GM12873 (cell line): ENCODE measurements at regions not wholly inside any gene's neighbourhood (a gene's known extent, or its start where the extent isn't known, plus 50 kb on each side); places are given as distances from the start of the nearest gene placed in this dataset.

Experiments used
- CTCF ChIP-seq: IDR thresholded peaks from 2 replicates; pipeline ENCODE4 v1.5.1; 2012; ENCODE audit warnings: low read depth, mild to moderate bottlenecking, moderate library complexity, low read length, control low read depth; ENCODE audit not compliant: insufficient read depth; ENCODE audit errors: missing control alignments

DNA sequence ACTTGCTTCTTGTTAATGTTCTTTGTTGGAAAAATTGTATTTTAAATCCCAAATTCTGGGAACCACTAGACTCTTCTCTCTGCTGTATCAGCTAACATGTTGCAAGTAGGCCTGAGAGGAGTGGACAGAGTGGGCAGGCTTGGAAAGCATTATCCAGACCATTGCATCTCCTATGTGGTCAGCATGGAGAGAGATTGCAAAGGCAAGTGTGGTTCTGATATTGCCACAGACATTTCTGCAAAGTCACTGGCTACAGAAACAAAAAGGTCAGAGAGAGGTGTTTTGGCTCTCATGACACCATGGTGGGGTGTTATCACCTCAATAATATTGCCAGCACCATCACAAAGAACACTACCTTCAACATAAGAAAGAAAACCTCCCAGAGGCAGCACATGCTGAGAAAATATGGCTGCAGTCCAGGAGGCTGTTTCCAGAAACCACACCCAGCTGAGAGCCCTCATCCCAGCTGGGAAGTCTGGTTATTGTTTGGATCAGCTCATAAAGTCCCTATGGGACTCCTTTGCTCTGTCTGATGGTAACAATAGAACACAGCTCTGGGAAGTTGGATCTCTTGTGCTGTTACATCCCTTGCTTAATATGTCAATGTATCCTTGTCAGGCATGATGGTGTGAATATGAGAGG is 78.2 kb upstream of the TBX18 start:
- no peak for TF ChIP-seq CTCF

DNA sequence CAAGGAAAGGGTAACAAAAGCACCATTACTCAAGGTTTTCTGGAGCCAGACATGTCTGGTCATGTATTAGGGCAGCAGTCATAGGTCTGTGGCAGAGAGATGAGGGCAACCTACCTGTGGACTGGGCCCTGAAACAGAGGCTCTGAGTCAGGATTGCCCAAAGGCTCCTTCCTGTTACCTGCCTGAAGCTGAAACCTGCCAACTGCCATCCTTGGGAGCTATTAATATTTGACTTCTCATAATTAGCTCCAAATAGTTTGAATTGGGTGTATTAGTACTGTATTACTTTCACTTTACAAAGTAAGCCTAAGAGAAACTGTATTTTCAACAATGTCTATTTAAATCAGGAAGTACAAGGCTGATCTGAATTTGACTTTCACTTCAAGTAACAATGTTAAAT is 72.0 kb upstream of the TBX18 start:
- TF ChIP-seq CTCF = no peak

GRCh38 chr6:84835340-84835739 is 70.9 kb upstream of the TBX18 start:
- TF ChIP-seq CTCF = no peak

GRCh38 chr6:84825461-84825860 is 61.1 kb upstream of the TBX18 start:
- TF ChIP-seq CTCF = no peak

DNA sequence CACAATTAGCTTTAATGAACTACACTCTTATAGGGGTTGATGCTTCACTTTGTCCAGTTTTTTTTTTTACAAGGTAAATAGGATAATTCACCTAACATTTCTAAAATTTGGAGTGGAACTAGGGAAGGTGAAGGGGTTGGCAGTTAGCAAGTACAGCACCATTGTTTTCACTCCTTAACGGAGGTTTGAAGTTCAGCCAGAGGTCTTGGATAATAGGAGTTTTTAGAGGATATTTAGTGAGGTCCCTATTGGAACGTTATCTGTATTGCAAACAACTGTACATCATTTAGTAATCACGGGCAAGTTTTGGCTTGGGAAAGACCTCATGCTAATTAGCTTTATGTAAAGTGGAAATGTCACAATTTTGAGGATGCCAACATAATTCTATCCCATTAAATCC is 52.3 kb upstream of the TBX18 start:
- TF ChIP-seq CTCF = no peak

- no peak for TF ChIP-seq CTCF
These were observed 51.7 kb upstream of the TBX18 start for GRCh38 chr6:84815896-84816735.
